ENCODE measurements at regions not wholly inside any gene's neighbourhood (a gene's known extent, or its start where the extent isn't known, plus 50 kb on each side); places are given as distances from the start of the nearest gene placed in this dataset.

DNA sequence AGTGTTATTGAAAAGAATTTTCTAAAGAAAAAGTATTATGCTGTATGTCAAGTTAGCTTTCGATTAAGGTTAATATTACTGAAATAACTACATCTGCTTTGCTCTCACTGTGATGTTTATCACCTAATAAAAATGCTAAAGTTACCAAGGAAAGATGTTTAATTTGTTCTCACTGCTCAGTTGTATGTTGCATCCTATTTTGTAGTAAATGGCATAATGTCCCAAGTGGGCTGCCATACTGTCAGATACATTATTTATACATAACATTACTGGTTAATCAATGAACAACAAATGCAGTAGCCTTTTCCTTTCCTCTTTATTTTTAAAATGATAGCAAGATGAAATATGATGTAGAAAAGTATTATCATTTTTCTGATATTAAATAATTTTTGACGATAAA, 226.3 kb upstream of the DACH1 start:
- no peak for DNase-seq

DNA sequence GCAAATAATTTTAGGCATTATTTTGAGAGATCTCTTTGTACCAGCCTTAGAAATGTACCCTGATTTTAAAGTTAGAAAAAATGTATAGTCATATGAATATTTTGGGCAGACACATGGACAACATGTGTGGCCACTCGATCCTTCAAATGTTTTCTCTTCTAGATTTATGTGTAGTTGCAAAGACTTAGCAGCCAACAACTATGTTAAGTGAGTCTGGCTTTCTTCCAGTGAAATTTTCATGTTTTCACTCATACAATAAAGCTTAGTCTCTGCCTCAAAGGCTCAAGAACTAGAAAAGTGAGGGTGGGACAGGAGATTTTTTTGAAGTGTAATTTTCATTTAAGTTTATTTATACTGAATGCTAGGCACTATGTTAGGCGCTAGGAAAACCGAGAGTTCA, 207.7 kb upstream of the DACH1 start:
- DNase-seq, result no peak

DNA sequence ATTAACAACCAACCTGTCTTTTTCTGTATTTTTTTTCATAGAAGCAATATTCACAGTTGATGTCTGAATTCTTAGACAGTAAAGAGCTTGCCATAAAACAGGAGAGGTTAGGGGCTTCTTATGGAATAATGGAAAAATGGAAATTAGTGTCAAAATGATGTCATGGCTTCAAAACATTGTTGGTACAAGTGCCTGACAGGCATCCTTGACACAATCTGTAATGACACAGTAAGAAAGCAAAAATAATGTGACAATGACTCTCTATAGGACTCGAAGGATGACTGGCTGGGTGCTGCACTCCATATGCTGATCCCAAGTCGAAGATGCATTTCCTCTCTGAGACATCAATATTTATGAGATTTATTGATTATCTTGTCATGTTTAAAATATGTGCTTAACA, 205.3 kb upstream of the DACH1 start:
- DNase-seq, result no peak

DNA sequence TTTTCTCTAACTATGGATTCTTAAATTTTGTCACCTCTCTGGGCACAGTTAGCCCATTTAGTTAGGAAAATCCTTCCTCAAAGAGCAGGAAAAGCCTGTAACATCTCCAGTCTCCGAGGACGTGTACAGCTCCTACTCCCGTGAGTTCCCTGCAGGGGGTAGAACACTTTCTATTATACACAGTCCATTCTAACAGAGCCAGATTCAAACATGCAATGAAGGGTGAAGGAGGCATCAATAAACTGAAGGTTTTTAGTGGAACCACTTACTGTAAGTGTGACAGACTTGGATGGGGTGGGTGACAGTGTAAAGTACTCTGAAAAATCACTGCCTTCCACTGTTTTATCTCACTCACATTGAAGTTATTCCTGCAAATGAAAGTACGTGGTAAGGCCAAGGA, 204.7 kb upstream of the DACH1 start:
- no peak for DNase-seq

DNA sequence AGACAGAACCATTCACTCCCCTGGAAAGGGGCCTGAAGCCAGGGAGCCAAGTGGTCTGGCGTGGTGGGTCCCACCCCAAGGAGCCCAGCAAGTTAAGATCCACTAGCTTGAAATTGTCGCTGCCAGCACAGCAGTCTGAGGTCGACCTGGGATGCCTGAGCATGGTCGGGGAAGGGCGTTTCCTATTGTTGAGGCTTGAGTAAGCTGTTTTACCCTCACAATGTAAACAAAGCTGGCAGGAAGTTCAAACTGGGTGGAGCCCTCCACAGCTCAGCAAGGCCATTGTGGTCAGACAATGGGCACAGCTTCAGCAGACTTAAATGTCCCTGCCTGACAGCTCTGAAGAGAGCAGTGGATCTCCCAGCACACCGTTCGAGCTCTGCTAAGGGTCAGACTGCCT, 195.6 kb upstream of the DACH1 start:
- no peak for DNase-seq

DNA sequence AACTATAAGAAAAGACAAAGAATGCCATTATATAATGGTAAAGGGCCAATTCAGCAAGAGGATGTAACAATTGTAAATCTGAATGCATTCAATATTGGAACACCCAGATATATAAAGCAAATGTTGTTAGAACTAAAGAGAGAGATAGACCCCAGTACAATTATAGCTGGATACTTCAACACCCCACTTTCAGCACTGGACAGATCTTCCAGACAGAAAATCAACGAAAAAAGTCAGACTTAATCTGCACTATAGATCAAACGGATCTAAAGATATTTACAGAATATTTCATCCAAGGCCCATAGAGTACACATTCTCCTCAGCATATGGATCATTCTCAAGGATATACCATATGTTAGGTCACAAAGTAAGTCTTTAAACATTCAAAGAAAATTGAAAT, 194.6 kb upstream of the DACH1 start:
- DNase-seq, result no peak

DNA sequence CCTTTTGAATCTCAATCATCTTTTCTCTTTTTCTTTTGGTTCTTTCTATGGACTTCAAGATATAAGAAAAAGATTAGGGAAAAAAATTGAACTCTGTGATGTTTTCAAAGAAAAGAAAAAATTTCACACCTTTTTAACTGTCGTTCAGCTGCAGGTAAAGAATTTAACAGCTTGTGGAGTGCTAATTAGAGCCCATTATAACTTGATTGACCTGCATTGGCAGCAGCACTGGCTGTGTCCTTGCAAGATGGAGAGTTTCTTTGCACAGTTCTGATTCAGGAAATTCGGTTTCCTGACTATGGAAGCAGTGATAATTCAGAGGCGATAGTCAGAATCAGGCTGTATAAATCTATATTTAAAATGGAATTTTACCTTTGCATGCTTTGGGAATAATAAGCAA, 183.2 kb upstream of the DACH1 start:
- no peak for DNase-seq

DNA sequence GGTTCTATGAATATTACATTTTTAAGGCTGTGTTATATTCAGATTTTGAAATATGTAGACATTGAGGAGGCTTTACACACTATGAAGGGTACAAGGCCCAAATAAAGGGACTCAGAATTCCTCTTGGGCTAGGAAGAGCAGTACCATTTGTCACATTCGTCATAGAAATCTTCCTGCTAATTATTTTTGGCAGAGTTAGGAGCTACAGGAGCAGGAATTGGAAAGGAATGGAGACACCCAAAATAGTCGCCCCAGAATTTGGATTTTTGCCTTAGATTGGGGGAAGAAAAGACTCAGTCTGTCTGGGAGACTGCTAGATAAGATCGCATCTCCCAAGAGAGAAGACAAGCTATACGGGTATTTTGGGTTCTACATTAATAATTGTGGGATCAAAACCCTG, 176.4 kb upstream of the DACH1 start:
- no peak for DNase-seq

DNA sequence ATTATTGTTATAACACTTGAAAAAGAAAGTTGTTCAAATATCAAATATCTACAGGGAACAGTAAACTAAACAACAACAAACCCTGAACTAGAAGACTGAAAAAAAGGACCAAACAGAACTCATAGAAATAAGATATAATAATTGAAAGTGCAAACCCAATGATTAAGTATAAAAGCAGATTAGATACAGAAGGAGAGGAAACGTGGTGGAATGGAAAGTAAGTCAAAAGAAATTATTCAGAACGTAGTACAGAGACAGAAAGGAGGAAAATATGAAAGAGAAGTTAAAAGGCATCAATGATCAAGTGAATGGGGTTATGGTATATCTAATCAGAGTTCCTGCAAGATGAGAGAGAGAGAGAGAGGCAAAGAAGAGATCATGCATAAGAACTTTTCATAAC, 174.2 kb upstream of the DACH1 start:
- DNase-seq, result no peak

DNA sequence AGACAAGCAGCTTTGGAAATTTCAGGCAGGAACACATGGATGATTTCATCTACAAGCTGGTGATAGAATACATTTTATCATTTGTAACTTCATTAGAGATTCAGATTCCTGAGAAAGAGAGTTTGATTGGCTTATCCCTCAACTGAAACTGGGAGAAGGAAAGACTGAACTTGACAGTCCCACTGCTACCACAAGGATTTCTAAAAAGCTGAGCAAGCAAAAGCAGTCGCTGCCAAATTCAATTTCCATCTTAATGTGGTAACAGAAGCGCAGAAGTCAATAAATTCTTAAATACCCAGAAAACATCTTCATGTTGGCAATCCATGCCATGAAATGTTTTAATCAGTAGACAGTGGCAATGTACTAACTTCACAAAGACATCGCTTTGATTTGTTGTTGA, 172.1 kb upstream of the DACH1 start:
- no peak for DNase-seq

DNA sequence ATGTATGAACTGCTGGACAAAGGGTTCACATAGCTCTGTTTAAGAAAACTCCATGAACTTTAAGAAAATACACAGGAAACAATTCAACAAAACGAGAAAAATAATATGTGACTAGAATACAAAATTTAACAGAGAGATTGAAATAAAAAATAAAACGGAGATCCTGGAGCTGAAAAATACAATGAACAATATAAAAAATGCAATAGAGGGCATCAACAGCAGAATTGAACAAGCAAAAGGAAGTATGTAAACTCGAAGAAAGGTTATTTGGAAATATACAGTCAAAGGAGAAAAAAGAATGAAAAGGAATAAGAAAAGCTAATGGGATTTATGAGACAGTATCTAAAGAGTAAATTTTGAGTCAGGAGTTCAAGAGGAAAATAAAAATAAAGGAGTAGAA, 163.0 kb upstream of the DACH1 start:
- DNase-seq, result no peak

DNA sequence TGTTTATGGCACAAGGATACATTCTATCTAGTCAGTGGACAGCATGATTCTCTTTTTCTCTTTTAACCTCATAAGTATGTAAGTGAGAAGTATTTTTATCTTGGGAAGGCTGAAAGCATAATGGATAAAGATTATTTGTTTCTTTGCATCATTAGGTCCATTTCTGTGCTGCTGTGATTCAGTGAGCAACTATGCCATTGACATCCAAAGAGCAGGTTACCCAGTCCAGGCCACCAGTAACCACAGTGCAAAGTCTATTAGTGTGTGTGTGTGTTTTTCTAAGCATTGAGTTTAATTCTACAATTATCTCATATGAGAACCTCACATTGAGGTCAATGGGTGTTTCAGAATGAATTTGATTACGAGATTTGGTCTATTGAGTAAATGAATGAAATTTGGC, 158.8 kb upstream of the DACH1 start:
- no peak for DNase-seq

DNA sequence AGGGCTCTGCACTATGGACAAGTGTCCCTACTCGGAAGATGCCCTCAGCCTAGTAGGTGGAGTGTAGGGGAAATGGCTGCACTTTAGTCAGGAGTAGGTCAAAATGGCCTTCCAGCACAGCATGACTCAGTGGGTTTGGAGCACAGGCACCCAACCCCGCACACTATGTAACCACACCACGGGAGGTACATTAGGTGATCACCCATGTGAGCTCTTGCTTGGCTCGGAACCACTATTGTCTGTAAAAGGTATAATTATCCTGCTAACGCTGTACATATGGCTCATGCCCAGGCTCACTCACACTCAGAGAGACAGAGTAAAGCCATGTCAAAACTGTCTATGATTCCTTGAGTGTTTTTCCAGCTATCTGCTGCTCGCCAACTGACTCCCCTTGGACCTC, 156.9 kb upstream of the DACH1 start:
- DNase-seq, result no peak

DNA sequence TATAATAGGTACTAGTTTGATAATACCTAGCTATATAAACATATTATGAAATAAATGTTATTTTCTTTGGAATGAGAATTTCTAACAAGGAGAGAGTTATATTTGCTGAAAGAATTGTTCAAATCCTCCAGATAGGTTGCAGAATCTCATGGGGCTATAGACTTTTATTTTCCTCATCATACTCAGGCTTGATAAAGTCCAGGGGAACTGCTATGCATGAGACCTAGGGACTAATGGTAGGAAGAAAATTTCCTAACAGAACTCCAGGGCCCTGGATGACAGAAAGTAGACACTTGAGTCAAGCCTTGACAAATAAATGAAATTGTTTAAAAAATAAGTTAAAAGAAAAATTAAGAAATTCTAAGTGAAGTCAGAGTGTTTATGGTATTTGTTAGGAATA, 138.5 kb upstream of the DACH1 start:
- DNase-seq, result no peak

DNA sequence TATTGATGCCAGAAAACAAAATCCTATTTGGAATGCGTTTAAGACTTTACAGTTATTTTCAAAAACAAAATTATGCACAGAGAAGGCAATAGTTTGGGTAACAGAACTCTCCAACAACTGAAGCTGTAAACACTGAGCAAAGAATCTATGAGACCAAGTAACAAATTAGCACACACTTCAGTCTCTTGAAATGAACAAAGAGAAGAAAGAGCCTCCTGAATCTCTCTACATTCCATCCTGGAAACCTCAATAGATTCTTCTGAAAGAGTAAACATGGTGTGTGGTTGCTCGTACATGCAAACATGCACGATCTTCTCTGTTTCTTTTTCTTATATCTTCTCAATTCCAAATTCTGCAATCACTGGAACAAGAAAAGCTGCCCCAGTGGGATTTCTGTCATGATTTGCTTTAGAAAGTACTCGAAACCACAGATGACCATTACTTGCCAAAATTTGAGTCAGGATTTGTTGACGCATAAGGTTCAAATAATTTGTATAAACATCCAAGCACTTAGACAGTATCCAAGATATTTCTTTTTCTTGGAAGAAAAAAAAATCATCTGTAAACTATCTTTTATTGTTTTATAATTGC, 137.9 kb upstream of the DACH1 start:
- no peak for DNase-seq

DNA sequence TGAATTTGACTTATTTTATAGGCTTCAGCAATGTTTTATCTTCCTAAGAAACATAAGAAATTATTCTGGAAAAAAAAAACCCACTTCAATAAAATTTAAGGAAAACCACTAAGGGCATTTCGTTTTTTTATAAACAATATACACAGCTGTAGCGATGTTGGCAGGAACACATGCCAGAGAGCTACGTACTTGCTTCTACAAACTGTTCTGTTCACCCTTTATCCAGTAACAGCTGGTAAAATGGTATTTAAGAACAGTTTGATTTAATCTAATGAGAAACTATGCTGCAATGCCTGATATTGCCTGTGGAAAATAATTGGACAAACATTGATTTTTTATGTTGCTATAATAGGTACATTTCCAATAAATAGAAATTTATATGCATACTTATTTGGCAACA, 137.2 kb upstream of the DACH1 start:
- no peak for DNase-seq

DNA sequence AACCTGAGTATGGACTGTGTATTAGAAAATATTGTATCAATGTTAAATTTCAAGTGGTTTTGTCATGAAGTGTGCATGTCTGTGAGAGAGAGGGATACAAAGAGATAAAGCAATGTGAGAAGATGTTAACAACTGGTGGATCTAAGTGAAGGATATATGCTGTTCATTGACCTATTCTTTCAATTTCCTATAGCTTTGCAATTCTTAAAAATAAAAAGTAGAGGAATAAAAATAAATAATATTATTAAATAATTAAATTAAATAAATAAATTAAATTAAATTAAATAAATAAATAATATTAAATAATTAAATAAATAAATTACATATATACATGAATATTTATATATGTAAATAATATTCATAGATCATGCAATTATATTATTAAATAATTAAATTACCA, 131.2 kb upstream of the DACH1 start:
- no peak for DNase-seq

DNA sequence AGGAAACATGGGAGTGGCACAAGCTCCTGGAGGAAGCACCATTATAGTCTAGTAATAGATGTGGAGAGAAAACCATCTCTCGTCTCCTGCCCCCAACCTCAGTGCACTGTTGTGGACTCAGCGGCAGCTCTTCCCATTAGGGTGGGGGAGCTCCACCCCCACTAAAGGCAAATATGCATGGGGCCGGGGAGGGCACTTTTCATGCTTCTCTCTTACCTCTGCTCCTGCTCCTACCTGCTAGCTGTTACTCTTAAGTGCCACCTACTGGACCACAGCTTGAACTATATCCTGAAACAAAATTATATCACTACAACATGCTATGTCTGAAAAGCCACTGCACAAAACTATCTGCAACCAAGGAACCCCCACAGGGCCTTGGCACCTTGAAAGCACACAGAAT, 112.6 kb upstream of the DACH1 start:
- no peak for DNase-seq

DNA sequence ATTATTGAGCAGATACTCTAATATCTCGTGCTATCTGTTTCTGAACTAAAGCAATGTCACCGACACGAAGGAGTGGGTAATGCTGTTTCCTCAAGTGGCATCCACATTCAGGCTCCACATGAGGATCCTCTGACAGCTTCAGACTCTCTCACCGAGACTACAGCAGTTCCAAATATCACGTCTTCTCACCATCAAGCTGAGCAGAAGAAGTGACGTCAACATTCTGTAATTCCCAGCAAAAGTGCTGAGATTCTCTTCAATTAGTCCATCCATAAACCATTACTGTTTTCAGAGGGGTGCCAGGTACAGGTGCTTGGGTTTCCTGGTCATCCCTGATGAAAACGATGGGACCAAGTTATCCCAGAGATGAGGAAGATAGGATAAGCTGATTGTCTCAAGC, 110.0 kb upstream of the DACH1 start:
- no peak for DNase-seq

DNA sequence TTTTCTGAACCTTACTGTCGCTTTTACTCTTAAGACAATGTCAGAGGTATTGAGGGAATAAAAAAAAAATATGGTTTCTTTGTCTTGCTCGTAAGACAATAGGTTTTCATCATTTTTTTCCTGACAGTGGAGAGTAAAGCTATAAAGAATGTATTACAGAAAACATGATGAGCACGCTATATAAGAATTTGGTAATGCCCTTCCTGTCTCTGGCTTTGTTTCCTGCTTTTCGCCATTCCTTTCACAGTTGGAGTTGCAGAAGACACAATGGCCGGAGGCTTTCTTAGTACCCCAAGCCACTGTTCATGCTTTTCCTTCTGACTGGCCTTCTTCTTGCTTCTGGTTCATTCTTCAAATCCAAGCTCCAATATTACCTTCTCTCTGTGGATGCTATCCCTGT, 101.0 kb upstream of the DACH1 start:
- no peak for DNase-seq

DNA sequence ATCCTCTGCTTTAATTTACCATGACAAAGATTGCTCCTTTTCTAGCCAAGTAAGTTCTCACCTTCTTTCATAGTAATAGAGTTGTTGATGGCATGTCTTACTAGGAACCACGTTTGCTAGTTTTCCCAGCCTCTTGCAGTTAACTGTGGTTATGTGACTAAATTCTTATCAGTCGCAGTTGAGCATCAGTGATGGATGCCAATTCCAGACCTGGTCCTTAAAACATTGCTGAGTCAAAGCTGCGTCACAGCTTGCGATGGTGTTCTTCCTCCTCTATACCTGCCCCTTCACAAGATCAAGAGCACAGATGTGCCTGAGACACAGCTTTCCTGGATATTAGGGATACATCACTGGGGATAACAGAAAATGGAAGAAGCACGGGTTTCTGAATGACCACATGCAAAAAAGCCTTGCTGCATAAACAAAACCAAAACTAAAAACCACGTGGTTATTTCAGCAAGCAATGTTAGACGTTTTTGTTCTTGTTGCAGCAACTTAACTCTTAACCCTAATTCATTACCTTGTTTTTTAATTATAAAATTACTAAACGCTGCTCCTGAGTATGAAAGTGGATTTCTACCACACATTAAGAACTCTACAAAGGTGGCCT, 97.6 kb upstream of the DACH1 start:
- DNase-seq, result no peak

DNA sequence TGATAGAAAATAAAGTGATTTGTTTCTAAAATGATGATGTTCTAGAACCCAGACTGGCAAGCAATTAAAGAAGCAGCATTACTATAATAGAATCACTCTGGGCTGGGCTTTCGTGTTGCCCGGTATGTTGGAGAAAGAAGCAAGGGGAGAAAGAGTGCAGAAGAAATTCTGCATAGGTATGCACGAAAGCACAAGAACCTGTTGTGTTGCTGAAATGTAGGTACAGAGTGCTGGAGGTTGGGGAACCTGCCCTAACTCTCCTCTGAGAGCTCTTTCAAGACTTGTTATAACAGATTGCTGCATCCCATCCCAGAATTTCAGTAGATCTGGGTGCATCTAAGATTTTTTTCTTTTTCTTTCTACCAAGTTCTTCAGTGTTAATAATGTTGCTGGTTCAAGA, 95.7 kb upstream of the DACH1 start:
- DNase-seq, result no peak

DNA sequence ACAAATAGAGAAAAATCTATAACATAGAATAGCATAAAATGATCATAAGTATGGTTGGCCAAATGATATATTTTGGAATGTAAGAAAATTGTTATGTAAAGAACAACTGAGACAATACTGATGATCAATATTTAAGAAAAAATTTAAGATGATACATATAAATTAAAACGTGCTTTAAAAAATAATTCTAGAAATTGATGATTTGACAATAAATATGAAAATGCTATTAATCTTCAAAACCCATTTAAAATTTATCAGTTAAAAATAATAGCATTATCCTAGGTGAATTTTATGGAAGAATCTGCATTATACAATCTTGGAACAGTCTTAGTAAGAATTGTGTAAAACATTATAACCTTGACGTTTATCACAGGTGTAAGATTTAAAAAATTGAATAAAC, 95.1 kb upstream of the DACH1 start:
- no peak for DNase-seq

DNA sequence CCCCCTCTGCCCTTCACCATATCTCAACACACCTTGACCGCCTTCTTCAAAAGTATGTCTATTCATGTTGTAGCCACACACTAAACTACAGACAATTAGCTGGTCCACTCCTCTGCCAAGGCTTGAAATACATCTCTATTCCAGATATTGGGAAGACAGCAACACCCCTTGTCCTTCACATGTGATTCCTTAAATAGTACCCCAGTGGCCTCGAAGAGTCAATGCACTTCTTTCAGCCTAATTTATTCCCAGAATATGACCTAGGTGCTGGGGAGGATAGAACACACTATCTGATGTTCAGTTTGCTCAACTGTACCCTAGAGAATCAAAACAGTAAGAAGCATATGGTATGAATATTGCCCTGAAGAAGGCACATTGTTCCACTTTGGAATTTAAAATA, 82.4 kb upstream of the DACH1 start:
- no peak for DNase-seq

DNA sequence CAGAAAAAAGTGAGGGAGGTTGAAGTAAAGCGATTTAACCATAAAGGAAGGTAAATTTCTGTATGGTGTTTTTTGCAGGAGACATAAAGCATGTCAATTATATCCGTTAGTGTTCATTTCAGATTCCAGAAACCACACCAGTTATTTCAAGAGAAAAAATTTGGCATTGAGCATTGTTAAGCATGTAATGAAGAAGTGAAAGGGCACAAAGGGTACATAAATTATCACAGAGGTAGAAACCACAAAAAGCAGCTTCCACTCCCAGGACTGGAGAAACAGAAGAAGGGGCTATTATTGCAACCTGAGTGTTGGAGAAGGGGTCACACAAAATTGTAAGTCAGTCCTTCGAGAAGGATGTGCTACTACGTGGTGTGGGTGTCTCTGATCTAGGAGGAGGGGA, 72.2 kb upstream of the DACH1 start:
- no peak for DNase-seq

All from GDM1 (cell line).